IMR-90 (cell line): ENCODE measurements at regions not wholly inside any gene's neighbourhood (a gene's known extent, or its start where the extent isn't known, plus 50 kb on each side); places are given as distances from the start of the nearest gene placed in this dataset.

ENCODE experiments used
- ATAC-seq: fragments of 200-7000 bp; cut with Tn5 transposase; 2 replicates; pipeline ENCODE4 v1.9.1; 2020; ENCODE audit warnings: low read depth, mild to moderate bottlenecking, moderate library complexity
- BruUV-seq: library from RNA; stranded (reverse); fragments of 400-500 nt; replicated peaks from 2 replicates; lab custom pipeline; 2021; lab: Mats Ljungman, UMichigan
- CTCF ChIA-PET: fragments of 300-600 bp; formaldehyde crosslinking; extraction: SDS; loops from one replicate; lab custom pipeline; 2021; ENCODE audit warnings: antibody characterized with exemption; lab: Yijun Ruan, JAX
- POLR2A ChIA-PET: fragments of 300-600 bp; sonication (Branson Sonifier 250); formaldehyde crosslinking; loops from one replicate; lab custom pipeline; 2022; ENCODE audit warnings: antibody characterized with exemption; ENCODE audit not compliant: unreplicated experiment; lab: Charles Lee
- DNase-seq: peaks from one replicate; pipeline ENCODE4 v3.0.0; 2013
- H2AFZ ChIP-seq: replicated peaks from 2 replicates; pipeline ENCODE3; 2013; ENCODE audit warnings: low read length, mild to moderate bottlenecking; ENCODE audit not compliant: poor library complexity
- H2AK5ac ChIP-seq: 2 replicates; pipeline ENCODE4 v1.6.1; 2013; ENCODE audit warnings: low read depth, low read length, inconsistent platforms
- H2AK9ac ChIP-seq: replicated peaks from 2 replicates; pipeline ENCODE3; 2013; ENCODE audit warnings: mild to moderate bottlenecking, low read depth, low read length, moderate library complexity; ENCODE audit not compliant: poor library complexity
- H2BK120ac ChIP-seq: 2 replicates; pipeline ENCODE4 v1.6.1; 2013; ENCODE audit warnings: low read depth, low read length, inconsistent platforms
- H2BK15ac ChIP-seq: 3 replicates; pipeline ENCODE4 v1.6.1; 2013; ENCODE audit warnings: low read depth, low read length, inconsistent platforms
- H2BK20ac ChIP-seq: 2 replicates; pipeline ENCODE4 v1.6.1; 2013; ENCODE audit warnings: low read depth, mild to moderate bottlenecking, inconsistent platforms, low read length, moderate library complexity
- H2BK5ac ChIP-seq: 2 replicates; pipeline ENCODE4 v1.6.1; 2013; ENCODE audit warnings: mild to moderate bottlenecking, low read depth, low read length, inconsistent platforms; ENCODE audit not compliant: poor library complexity, severe bottlenecking
- H3K14ac ChIP-seq: replicated peaks from 2 replicates; pipeline ENCODE4 v1.6.1; 2013; ENCODE audit warnings: low read depth, low read length, inconsistent platforms
- H3K18ac ChIP-seq: 2 replicates; pipeline ENCODE4 v1.6.1; 2013; ENCODE audit warnings: low read depth, low read length, control low read depth
- H3K23ac ChIP-seq: 2 replicates; pipeline ENCODE4 v1.6.1; 2013; ENCODE audit warnings: low read depth, low read length, inconsistent platforms
- H3K27ac ChIP-seq: 2 replicates; pipeline ENCODE4 v1.5.1; 2013; ENCODE audit warnings: mild to moderate bottlenecking, control low read depth, low read length; ENCODE audit not compliant: insufficient read depth
- H3K27me3 ChIP-seq: 2 replicates; pipeline ENCODE4 v1.6.1; 2013; ENCODE audit warnings: low read length; ENCODE audit not compliant: control insufficient read depth, insufficient read depth
- H3K36me3 ChIP-seq: 2 replicates; pipeline ENCODE4 v1.6.1; 2013; ENCODE audit warnings: low read length, mixed read lengths; ENCODE audit not compliant: control insufficient read depth, insufficient read depth
- H3K4ac ChIP-seq: 2 replicates; pipeline ENCODE4 v1.6.1; 2013; ENCODE audit warnings: low read depth, low read length, inconsistent platforms
- H3K4me1 ChIP-seq: 2 replicates; pipeline ENCODE4 v1.6.1; 2013; ENCODE audit warnings: low read length, mixed read lengths; ENCODE audit not compliant: control insufficient read depth, insufficient read depth
- H3K4me2 ChIP-seq: 2 replicates; pipeline ENCODE4 v1.6.1; 2013; ENCODE audit warnings: low read depth, mild to moderate bottlenecking, control low read depth, low read length, moderate library complexity
- H3K4me3 ChIP-seq: 2 replicates; pipeline ENCODE4 v1.5.1; 2013; ENCODE audit warnings: low read depth, mild to moderate bottlenecking, control low read depth, low read length, moderate library complexity; ENCODE audit not compliant: insufficient read depth
- H3K56ac ChIP-seq: 2 replicates; pipeline ENCODE4 v1.6.1; 2013; ENCODE audit warnings: low read length, inconsistent platforms; ENCODE audit not compliant: insufficient read depth; ENCODE audit errors: extremely low read depth
- H3K79me1 ChIP-seq, 2 experiments: 2 replicates each; pipeline ENCODE4 v1.6.1; 2013; ENCODE audit warnings: low read length in 2 of 2, inconsistent platforms in 1 of 2, low read depth in 1 of 2
- H3K9ac ChIP-seq: 2 replicates; pipeline ENCODE4 v1.6.1; 2013; ENCODE audit warnings: low read depth, low read length, control low read depth
- H3K9me1 ChIP-seq: 2 replicates; pipeline ENCODE4 v1.6.1; 2013; ENCODE audit warnings: low read length, inconsistent platforms; ENCODE audit not compliant: insufficient read depth
- H3K9me3 ChIP-seq: 2 replicates; pipeline ENCODE4 v1.6.1; 2013; ENCODE audit warnings: low read length; ENCODE audit not compliant: control insufficient read depth, insufficient read depth
- H4K20me1 ChIP-seq: 2 replicates; pipeline ENCODE4 v1.6.1; 2013; ENCODE audit warnings: low read length, inconsistent platforms; ENCODE audit not compliant: insufficient read depth
- H4K5ac ChIP-seq: 2 replicates; pipeline ENCODE4 v1.6.1; 2013; ENCODE audit warnings: mild to moderate bottlenecking, low read depth, low read length, control low read depth
- H4K8ac ChIP-seq, 2 experiments: 2 replicates each; pipeline ENCODE4 v1.6.1; 2013; ENCODE audit warnings: low read depth in 2 of 2, low read length in 2 of 2, control low read depth in 1 of 2, inconsistent platforms in 1 of 2
- H4K91ac ChIP-seq: 2 replicates; pipeline ENCODE4 v1.6.1; 2013; ENCODE audit warnings: low read depth, low read length, inconsistent platforms; ENCODE audit not compliant: insufficient read depth
- CHD1 ChIP-seq: IDR thresholded peaks from 2 replicates; pipeline ENCODE4 v1.6.1; 2012; ENCODE audit warnings: low read depth, low read length, improper control_type of control experiment
- WGBS, 2 experiments: methylation state at CpG; one replicate each; pipeline versions ENCODE4 v1.1.5 to v1.1.7; 2013; ENCODE audit warnings: missing lambda C conversion rate in 2 of 2; ENCODE audit not compliant: insufficient read length in 1 of 2; ENCODE audit errors: extremely low coverage in 2 of 2; 5-methylcytosine and 5-hydroxymethylcytosine counted together
- dilution Hi-C: fragments of 300-500 bp; cut with HindIII; formaldehyde crosslinking; loops from one replicate; pipeline ENCODE4 v1.14.3; 2018; ENCODE audit warnings: low sequenced_read_pairs; ENCODE audit not compliant: unreplicated experiment
- in situ Hi-C: fragments of 300-500 bp; cut with MboI; formaldehyde crosslinking; loops from 3 replicates; pipeline ENCODE4 v1.14.3; 2019; ENCODE audit warnings: low sequenced_read_pairs, inconsistent platforms, mixed read lengths
- intact Hi-C: fragments of 100-400 bp; cut with micrococcal nuclease; formaldehyde crosslinking; loops from 2 replicates; pipeline ENCODE4 v1.10.0; 2022

DNA sequence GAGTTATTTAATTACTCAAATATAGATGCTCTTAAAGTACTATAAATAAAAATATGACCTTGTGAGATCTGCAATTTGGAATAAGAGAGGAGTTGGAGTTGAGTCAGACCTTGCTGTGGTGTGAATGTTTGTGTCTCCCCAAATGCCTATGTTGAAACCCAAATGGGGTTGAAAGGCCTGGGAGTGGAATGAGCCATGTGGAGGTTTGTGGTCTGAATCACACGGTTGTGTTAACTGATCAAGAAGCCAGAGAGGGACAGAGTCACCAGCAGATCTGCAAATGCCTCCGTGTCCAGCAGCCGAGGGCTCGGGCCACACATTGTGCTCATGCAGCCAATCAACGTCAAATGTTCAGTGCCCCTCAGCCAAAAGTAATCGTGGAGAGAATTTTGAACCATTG, 404.4 kb downstream of the ICE1 start:
- no peaks in the 10 kb centered on the region for H3K36me3 ChIP-seq
- H3K4ac ChIP-seq: no peak overlapping the region
- dilution Hi-C loops: no loop called here
- H3K4me1 ChIP-seq: no peaks in the 10 kb centered on the region
- no peak overlapping the region for H2BK15ac ChIP-seq
- TF ChIP-seq CHD1: no peak
- H2AK9ac ChIP-seq: no peak overlapping the region
- H3K23ac ChIP-seq: no peak overlapping the region
- H4K5ac ChIP-seq: no peak overlapping the region
- H3K79me1 ChIP-seq: no peaks in the 10 kb centered on the region
- 49% methylated on average over 5 of the region's 6 CpGs; no CpG with 5 or more reads in 1 of the 2 experiments for WGBS, 2 experiments
- no TSS peak for BruUV-seq
- no peak overlapping the region for H3K14ac ChIP-seq
- no peak overlapping the region for H2BK120ac ChIP-seq
- H2AFZ ChIP-seq: no peak overlapping the region
- CTCF ChIA-PET: no interaction called here
- H3K18ac ChIP-seq: no peak overlapping the region
- ATAC-seq (no peak), DNase-seq (no peak)
- H3K4me3 ChIP-seq: no peak overlapping the region
- POLR2A ChIA-PET: no interaction called here
- H4K8ac ChIP-seq: no peak overlapping the region
- in situ Hi-C loops: no loop called here
- no peaks in the 10 kb centered on the region for H3K9me1 ChIP-seq
- no peak overlapping the region for H3K4me2 ChIP-seq
- no peak overlapping the region for H3K27ac ChIP-seq
- H3K27me3 ChIP-seq: no peaks in the 10 kb centered on the region
- peaks cover 24% of the 10 kb centered on the region for H3K9me3 ChIP-seq
- H2BK20ac ChIP-seq: no peak overlapping the region
- no peak overlapping the region for H2BK5ac ChIP-seq
- no peak overlapping the region for H3K9ac ChIP-seq
- no peaks in the 10 kb centered on the region for H4K20me1 ChIP-seq
- H2AK5ac ChIP-seq: no peak overlapping the region
- no peak overlapping the region for H4K91ac ChIP-seq
- H3K56ac ChIP-seq: no peak overlapping the region
- intact Hi-C loops: no loop called here
